ENCODE measurements at regions not wholly inside any gene's neighbourhood (a gene's known extent, or its start where the extent isn't known, plus 50 kb on each side); places are given as distances from the start of the nearest gene placed in this dataset.
A peak's percentile ranks its signal among the peaks of the same experiment; 100 is the strongest.

GRCh38 chr14:106875503-106875902 is 1349.1 kb downstream of the TMEM121 start:
- peak; percentile 71 for TF ChIP-seq CTCF (IDR thresholded peaks at IDR 0.05; ENCODE audit: insufficient read depth, low read depth, low read length, missing control alignments)
- peak; percentile 64 for DNase-seq (ENCODE audit: low read depth)
- no peak overlapping the region for H3K4me3 ChIP-seq (ENCODE audit: low read depth, low read length)

GRCh38 chr14:106876711-106877110 is 1350.3 kb downstream of the TMEM121 start:
- TF ChIP-seq CTCF (IDR thresholded peaks at IDR 0.05; ENCODE audit: insufficient read depth, low read depth, low read length, missing control alignments) = no peak
- no peak overlapping the region for H3K4me3 ChIP-seq (ENCODE audit: low read depth, low read length)
- no peak for DNase-seq (ENCODE audit: low read depth)

GRCh38 chr14:106877517-106877916 is 1351.1 kb downstream of the TMEM121 start:
- TF ChIP-seq CTCF (IDR thresholded peaks at IDR 0.05; ENCODE audit: insufficient read depth, low read depth, low read length, missing control alignments) = no peak
- no peak for DNase-seq (ENCODE audit: low read depth)
- H3K4me3 ChIP-seq (ENCODE audit: low read depth, low read length) = no peak overlapping the region

GRCh38 chr14:106879241-106879640 is 1352.9 kb downstream of the TMEM121 start:
- peak; percentile 93 for TF ChIP-seq CTCF (IDR thresholded peaks at IDR 0.05; ENCODE audit: insufficient read depth, low read depth, low read length, missing control alignments)
- H3K4me3 ChIP-seq (ENCODE audit: low read depth, low read length) = no peak overlapping the region
- peak; percentile 89 for DNase-seq (ENCODE audit: low read depth)

GRCh38 chr14:106883218-106883692 is 1356.9 kb downstream of the TMEM121 start:
- no peak overlapping the region for H3K4me3 ChIP-seq (ENCODE audit: low read depth, low read length)
- TF ChIP-seq CTCF (IDR thresholded peaks at IDR 0.05; ENCODE audit: insufficient read depth, low read depth, low read length, missing control alignments) = peak; percentile 63
- DNase-seq (ENCODE audit: low read depth) = peak; percentile 50
